Peyer's patch (tissue), 4 donors: ENCODE measurements at regions not wholly inside any gene's neighbourhood (a gene's known extent, or its start where the extent isn't known, plus 50 kb on each side); places are given as distances from the start of the nearest gene placed in this dataset.

Experiments used
- DNase-seq, 3 donors: peaks; one replicate each; pipeline ENCODE4 v3.0.0-alpha.2; 2017 to 2019
- H3K27ac ChIP-seq, 4 donors: fragments of 200-600 bp; sonication (generic); one replicate each; pipeline ENCODE4 v1.5.1; 2016 to 2019
- H3K27me3 ChIP-seq, 2 donors: fragments of 200-600 bp; sonication (generic); one replicate each; pipeline ENCODE4 v1.5.1; 2019
- H3K36me3 ChIP-seq, 3 donors: fragments of 200-600 bp; sonication (generic); one replicate each; pipeline ENCODE4 v1.5.1; 2016 to 2019
- H3K4me1 ChIP-seq, 4 donors: fragments of 200-600 bp; sonication (generic); one replicate each; pipeline ENCODE4 v1.5.1; 2016 to 2019
- H3K4me3 ChIP-seq, 4 donors: fragments of 200-600 bp; sonication (generic); 1 replicate in 3 of 4; 2 replicates in 1 of 4; pipeline ENCODE4 v1.5.1; 2016 to 2019; ENCODE audit warnings: mild to moderate bottlenecking in 1 of 4
- H3K9me3 ChIP-seq, 4 donors: fragments of 200-600 bp; sonication (generic); one replicate each; pipeline ENCODE4 v1.5.1; 2016 to 2019; ENCODE audit warnings: mild to moderate bottlenecking in 1 of 4
- CTCF ChIP-seq, 6 experiments: fragments of 450-650 bp in 4 of 6; fragments of 200-600 bp in 2 of 6; sonication (generic) in 1 of 6; IDR thresholded peaks; one replicate each; pipeline ENCODE4 v1.5.1; 2017 to 2019; ENCODE audit warnings: antibody characterized with exemption in 6 of 6, mild to moderate bottlenecking in 3 of 6, moderate library complexity in 1 of 6
- POLR2A ChIP-seq, 2 donors: fragments of 450-650 bp; IDR thresholded peaks; one replicate each; pipeline ENCODE4 v1.5.1; 2017; ENCODE audit warnings: antibody characterized with exemption in 2 of 2, mild to moderate bottlenecking in 2 of 2, moderate library complexity in 2 of 2

- H3K9me3 ChIP-seq, result no peaks in the 10 kb centered on the region
- no peaks in the 10 kb centered on the region for H3K27me3 ChIP-seq
- no peak overlapping the region for H3K27ac ChIP-seq
- TF ChIP-seq POLR2A (IDR thresholded peaks at IDR 0.05), result no peak
- TF ChIP-seq CTCF (IDR thresholded peaks at IDR 0.05), result no peak
- H3K4me3 ChIP-seq, result no peak overlapping the region
- DNase-seq, result no peak
- no peaks in the 10 kb centered on the region for H3K4me1 ChIP-seq
- H3K36me3 ChIP-seq, result no peaks in the 10 kb centered on the region
Observed at GRCh38 chr1:60470246-60470645, 396.7 kb upstream of the C1orf87 start.

GRCh38 chr1:60463786-60464185 is 390.2 kb upstream of the C1orf87 start:
- Histone ChIP-seq H3K4me3 (no peak overlapping the region), H3K9me3 (no peaks in the 10 kb centered on the region), H3K27me3 (no peaks in the 10 kb centered on the region), H3K27ac (no peak overlapping the region), H3K36me3 (no peaks in the 10 kb centered on the region), H3K4me1 (no peaks in the 10 kb centered on the region)
- TF ChIP-seq CTCF (IDR thresholded peaks at IDR 0.05), result no peak
- TF ChIP-seq POLR2A (IDR thresholded peaks at IDR 0.05), result no peak
- no peak for DNase-seq

GRCh38 chr1:60463146-60463545 is 389.6 kb upstream of the C1orf87 start:
- Histone ChIP-seq H3K27ac (no peak overlapping the region), H3K4me1 (no peaks in the 10 kb centered on the region), H3K9me3 (no peaks in the 10 kb centered on the region), H3K4me3 (no peak overlapping the region), H3K36me3 (no peaks in the 10 kb centered on the region), H3K27me3 (no peaks in the 10 kb centered on the region)
- no peak for DNase-seq
- TF ChIP-seq CTCF (IDR thresholded peaks at IDR 0.05) (no peak), POLR2A (IDR thresholded peaks at IDR 0.05) (no peak)

- H3K27ac ChIP-seq, result no peak overlapping the region
Observed at GRCh38 chr1:60461925-60462595, 388.5 kb upstream of the C1orf87 start.

GRCh38 chr1:60458111-60458510 is 384.5 kb upstream of the C1orf87 start:
- no peak for DNase-seq
- Histone ChIP-seq H3K4me1 (no peaks in the 10 kb centered on the region), H3K4me3 (no peak overlapping the region), H3K27ac (no peak overlapping the region), H3K36me3 (no peaks in the 10 kb centered on the region), H3K9me3 (no peaks in the 10 kb centered on the region), H3K27me3 (no peaks in the 10 kb centered on the region)
- TF ChIP-seq CTCF (IDR thresholded peaks at IDR 0.05) (no peak), POLR2A (IDR thresholded peaks at IDR 0.05) (no peak)

More at GRCh38 chr1:60461925-60462595, 388.5 kb upstream of the C1orf87 start:
- Histone ChIP-seq H3K36me3 (no peaks in the 10 kb centered on the region), H3K27me3 (no peaks in the 10 kb centered on the region), H3K4me1 (no peaks in the 10 kb centered on the region), H3K9me3 (no peaks in the 10 kb centered on the region), H3K4me3 (no peak overlapping the region)
- no peak for DNase-seq
- no peak for TF ChIP-seq CTCF (IDR thresholded peaks at IDR 0.05)
- no peak for TF ChIP-seq POLR2A (IDR thresholded peaks at IDR 0.05)

- TF ChIP-seq CTCF (IDR thresholded peaks at IDR 0.05) (no peak), POLR2A (IDR thresholded peaks at IDR 0.05) (no peak)
- no peaks in the 10 kb centered on the region for H3K27me3 ChIP-seq
- H3K27ac ChIP-seq, result no peak overlapping the region
- H3K36me3 ChIP-seq, result no peaks in the 10 kb centered on the region
- no peak overlapping the region for H3K4me3 ChIP-seq
- H3K9me3 ChIP-seq, result no peaks in the 10 kb centered on the region
- no peaks in the 10 kb centered on the region for H3K4me1 ChIP-seq
- no peak for DNase-seq
Observed at GRCh38 chr1:60449876-60450275, 376.3 kb upstream of the C1orf87 start.
